ENCODE measurements at regions not wholly inside any gene's neighbourhood (a gene's known extent, or its start where the extent isn't known, plus 50 kb on each side); places are given as distances from the start of the nearest gene placed in this dataset.

DNA sequence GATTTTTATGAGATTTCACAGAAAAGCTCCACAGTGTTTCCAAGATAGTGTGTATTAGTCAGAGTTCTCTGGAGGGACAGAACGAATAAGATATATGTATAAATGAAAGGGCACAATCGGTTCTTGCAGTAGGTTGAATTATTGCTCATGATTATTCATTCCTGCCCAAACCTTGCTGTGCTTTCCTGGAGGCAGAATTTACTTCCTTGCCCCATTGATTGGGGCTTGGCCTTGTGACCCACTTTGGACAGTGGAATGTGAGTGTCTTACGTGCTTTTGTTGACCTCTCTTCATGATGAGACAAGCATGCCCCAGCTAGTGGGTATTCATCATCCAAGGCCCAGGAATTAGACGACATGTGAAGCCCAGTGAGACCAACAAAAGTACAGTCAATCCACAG lies 53.0 kb upstream of the ABCB5 start:
- TF ChIP-seq YY1 (IDR thresholded peaks at IDR 0.05; ENCODE audit: insufficient read depth, insufficient read length) = no peak
- no peak for TF ChIP-seq SUZ12 (IDR thresholded peaks at IDR 0.05; ENCODE audit: extremely low read depth, insufficient read depth, insufficient read length)
- TF ChIP-seq ZNF274 (IDR thresholded peaks at IDR 0.05; ENCODE audit: low read depth, low read length) = no peak
